HG02943 (cell line): ENCODE measurements at regions not wholly inside any gene's neighbourhood (a gene's known extent, or its start where the extent isn't known, plus 50 kb on each side); places are given as distances from the start of the nearest gene placed in this dataset.

Experiments used
- ATAC-seq: cut with Tn5 transposase; IDR thresholded peaks from one replicate; pipeline ENCODE4 v1.9.1; 2021; ENCODE audit warnings: mild to moderate bottlenecking, low read depth, moderate library complexity; ENCODE audit not compliant: unreplicated experiment

GRCh38 chr11:112354364-112354763 lies 93.7 kb upstream of the PLET1 start:
- ATAC-seq: no peak

GRCh38 chr11:112355726-112356125 lies 95.1 kb upstream of the PLET1 start:
- ATAC-seq: no peak

- ATAC-seq: no peak
Observed at GRCh38 chr11:112357488-112357887, 96.8 kb upstream of the PLET1 start.

DNA sequence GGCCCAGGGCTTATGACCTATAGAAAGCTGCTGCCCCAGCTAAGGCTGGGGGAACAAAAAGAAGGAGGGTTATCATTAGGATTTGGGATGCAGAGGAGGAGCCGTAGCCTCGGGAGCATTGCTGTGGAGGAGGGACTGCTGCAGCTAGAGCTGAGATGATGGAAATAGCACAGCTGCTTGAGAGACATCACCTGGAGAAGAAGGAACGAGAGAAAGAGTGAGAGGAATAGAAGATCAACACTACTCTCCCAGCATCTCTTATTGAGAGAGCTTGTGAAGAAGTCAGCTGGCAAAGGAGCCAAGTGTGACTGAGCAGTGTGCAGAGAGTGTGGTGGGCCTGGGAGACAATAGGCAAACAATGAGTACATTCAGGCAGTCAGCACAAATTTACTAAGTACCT lies 100.7 kb upstream of the PLET1 start:
- no peak for ATAC-seq

- no peak for ATAC-seq
Observed at GRCh38 chr11:112363527-112363926, 102.9 kb upstream of the PLET1 start.

DNA sequence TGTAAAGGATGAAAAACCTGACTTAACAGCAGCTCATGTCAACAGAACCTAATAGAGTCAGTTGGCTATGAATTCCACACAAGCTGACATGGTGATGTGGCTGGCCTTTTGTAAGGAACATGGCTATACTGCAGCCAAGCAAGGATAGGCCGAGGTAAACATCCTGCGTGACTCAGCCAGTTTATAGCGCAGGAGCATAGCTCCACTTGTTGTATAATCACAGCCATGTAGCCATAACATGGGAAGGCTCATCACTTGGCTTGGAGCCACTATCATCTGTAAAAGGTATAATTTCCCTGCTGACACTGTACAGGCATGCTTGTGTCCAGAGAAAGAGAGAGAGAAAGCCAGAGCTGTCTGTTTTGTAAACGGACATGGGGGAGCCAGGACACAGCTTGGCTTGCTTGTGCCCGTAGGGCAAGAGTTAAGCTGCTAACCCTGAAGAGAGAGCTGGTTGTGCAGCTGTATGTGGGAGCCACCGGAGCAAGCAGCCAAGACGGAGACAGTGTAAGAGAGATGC lies 104.4 kb upstream of the PLET1 start:
- ATAC-seq: no peak

DNA sequence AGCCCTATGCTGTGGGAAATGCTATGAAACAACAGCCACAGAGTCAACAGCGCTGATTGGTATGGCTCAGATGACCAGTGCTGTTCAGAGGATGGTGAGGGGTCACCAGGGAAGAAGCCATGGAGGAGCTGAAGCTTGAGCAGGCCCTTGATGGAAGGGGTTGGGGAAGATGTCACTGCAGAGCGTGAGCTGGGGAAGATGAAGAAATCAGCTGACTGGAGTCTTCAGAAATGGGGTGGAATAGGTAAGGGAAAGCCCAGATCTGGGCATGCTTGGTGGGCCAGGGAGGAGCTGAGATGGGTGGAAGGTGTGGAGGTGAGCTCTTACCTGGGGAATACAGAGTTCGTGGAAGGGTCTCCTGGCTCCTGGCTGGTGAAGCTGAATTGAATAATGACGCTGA lies 105.4 kb upstream of the PLET1 start:
- no peak for ATAC-seq

GRCh38 chr11:112366777-112367176 lies 106.1 kb upstream of the PLET1 start:
- no peak for ATAC-seq

- ATAC-seq: no peak
Observed at GRCh38 chr11:112367461-112367860, 106.8 kb upstream of the PLET1 start.

DNA sequence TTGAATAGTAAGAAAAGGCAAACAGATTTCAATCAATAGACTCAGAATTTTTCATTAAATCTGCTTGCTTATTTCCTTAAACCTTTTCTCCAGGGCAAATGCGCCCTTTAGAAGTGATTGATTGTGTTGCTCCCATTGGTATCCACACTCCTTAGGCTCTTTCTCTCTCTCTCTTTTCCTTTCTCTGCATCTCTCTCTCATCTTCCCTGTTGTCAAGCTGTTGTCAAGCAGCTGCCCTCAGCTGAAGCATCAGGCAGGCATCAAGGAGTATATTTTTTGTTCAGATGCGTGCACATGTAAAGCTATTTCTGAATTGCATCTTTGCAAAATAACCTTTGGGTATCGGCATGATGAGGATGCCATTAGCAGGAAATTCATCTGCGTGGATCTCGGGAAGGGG lies 107.2 kb upstream of the PLET1 start:
- no peak for ATAC-seq

DNA sequence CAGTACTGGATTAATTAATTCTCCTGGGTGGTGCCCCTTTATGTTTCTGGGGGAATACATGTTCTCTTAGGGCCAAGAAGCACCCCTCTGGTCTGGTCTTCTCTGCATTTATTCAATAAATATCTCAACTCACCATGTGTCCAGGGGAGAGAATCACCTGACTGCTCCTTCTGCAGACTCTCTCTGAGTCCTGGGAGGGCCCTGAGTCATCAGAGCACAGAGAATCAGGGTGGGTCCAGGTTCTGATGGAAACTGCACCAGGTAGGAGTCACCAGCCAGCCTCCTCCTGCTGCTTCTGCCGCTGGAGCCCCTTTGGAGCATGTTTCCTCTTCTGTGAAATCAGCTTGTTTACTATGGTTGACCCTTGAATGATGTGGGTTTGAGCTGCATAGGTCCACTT lies 107.7 kb upstream of the PLET1 start:
- no peak for ATAC-seq

- no peak for ATAC-seq
Observed at GRCh38 chr11:112369374-112369773, 108.7 kb upstream of the PLET1 start.

GRCh38 chr11:112369916-112370315 lies 109.3 kb upstream of the PLET1 start:
- ATAC-seq: no peak

DNA sequence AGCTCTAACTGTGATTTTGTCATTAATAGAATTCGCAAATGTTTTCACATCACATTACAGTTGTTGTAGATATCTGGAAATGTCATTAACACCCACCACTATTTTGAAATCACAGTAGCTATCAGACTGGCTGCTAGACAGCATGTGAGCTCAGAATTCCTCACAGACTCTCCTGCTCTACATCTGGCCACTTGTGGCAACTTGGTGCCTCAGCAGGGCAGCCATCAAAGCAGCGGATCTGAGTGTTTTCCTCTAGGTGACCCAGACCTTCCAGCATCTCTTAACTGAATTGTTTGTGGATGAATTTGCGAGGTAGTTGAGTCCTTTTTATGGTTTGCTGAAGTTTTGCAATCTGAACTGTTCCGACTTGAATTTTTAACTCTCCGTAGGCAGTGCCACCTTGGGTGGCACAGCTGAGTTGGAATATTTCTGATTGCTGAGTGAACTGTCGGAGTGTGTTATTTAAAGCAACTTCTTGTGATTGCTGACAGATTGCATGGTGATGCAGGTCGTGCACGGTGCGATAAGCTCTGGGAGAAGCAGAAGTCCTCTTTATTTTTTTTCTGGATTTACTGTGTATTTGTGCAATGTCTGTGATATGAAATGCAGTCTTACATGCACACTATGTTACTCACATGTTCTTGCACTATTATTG lies 114.0 kb upstream of the PLET1 start:
- ATAC-seq: no peak

DNA sequence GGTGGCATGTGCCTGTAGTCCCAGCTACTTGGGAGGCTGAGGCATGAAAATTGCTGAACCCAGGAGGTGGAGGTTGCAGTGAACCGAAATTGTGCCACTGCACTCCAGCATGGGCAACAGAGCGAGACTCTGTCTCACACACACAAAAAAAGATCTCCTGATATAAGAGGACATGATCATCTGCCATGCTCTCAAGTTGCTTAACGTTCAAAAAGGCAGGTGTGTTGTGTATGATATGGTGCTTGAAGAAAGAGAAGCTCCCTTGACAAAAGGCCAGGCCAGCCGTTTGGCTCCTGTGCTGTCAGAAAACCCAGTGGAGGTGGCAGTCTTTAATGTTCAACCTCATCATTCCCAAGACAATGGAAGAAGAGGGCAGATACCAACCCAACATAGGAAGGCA lies 117.3 kb upstream of the PLET1 start:
- no peak for ATAC-seq

- no peak for ATAC-seq
Observed at GRCh38 chr11:112380464-112380863, 119.8 kb upstream of the PLET1 start.

DNA sequence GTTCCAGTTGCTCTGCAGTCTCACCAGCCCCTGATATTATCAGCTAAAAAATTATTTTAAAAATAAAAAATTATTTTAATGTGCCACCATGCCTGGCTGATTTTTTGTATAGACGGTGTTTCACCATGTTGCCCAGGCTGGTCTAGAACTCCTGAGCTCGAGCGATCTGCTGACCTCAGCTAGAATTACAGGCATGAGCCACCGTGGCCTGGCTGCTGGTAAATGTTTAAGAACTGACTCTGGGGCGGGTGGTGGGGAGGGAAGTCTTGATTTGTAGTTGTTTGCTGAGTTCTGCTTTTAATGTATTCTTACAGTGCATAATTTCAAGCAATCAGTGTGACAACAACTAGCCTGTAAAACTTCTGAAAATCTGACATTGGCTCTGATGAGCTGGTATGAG lies 120.9 kb upstream of the PLET1 start:
- ATAC-seq: no peak

DNA sequence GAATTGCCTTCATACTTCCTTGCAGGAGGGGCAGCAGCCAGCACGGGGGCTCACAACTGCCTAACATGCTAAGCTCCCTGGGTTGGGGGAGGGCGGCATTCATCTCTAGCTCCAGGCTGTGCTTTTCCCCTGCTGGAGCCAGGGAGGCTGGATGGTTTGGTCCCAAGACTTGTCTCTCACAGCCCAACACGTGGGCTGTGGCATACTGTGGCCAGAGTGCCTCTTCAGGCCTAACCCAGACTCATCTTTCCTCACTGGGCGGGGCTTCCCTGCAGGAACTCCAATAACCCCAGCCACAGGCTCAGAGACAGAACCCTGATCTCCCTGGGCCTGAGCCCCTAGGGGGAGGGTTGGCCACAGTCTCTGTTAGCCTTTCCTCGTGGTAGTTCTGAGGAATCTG lies 121.9 kb upstream of the PLET1 start:
- no peak for ATAC-seq

GRCh38 chr11:112388496-112388895 lies 127.8 kb upstream of the PLET1 start:
- no peak for ATAC-seq

DNA sequence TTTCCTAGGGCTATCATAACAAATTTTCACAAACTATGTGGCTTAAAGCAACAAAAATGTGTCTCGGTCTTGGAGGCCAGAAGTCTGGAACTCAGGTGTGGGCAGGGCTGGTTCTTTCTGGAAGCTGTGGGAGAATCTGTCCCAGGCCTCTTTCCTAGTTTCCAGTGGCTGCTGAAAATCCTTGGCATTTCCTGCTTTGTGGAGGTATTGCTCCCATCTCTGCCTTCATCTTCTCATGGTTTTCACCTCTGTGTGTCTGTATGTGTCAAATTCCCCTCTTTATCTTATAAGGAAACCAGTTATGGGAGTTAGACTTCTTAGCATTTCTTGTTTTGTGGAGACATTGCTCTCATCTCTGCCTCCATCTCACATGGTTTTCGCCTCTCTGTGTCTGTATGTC lies 130.4 kb upstream of the PLET1 start:
- no peak for ATAC-seq

DNA sequence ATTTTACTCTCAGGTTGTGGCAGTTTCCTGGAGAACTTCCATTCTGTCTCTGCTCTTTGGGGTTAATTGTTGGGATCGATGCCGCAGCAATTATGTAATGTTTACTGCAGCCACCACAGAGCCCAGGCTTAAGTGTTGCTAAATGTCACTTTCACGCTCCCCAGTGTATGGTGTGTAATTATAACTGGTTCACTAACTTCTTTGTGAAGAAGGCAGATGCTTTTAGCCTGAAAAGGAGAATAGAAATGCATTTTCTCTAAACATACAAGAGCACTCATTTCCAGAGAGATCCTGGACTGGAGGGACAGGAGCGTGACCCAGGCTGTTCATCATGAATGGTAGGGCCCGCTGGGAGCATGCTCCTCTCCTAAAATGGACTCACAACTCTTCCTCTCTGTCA lies 132.2 kb upstream of the PLET1 start:
- ATAC-seq: no peak

DNA sequence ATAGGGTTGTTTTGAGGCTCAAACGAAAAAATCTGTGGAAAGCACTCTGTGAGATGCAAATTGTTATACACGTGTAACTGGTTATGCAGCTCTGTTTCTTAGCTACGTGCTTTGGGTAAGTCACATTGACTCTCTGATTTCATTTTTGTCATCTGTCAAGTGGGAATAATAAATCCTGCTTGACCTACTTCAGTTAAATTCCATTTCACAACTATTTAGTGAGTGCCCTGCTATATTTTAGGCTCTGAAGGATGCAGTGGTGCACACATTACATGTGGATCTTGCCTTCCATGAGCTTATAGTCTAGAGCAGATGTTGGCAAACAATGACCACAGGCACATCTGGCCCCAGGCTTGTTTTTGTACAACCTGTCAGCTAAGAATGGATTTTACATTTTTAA lies 133.6 kb upstream of the PLET1 start:
- no peak for ATAC-seq

DNA sequence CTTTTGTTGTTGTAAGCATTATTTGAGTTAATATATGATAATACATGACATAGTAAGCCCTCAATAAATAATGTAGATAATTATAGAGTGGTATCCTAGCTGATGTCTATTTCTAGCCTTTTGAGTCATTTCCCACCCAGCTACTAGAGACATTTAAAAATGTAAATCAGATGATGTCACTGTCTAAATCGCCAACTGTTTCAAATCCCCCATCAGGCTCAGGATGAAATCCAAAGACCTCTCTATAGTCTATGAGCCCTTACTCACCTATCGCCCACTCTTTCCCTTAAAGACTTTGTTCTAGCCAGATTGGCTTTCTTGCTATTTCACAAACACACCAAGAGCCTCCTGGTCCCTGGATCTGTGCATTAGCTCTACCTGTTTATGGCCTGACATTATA lies 135.4 kb upstream of the PLET1 start:
- no peak for ATAC-seq
